PC-9 (cell line): ENCODE measurements at regions not wholly inside any gene's neighbourhood (a gene's known extent, or its start where the extent isn't known, plus 50 kb on each side); places are given as distances from the start of the nearest gene placed in this dataset.

Source experiments
- EZH2 ChIP-seq: fragments of 200-600 bp; sonication (generic); IDR thresholded peaks from 2 replicates; pipeline ENCODE4 v1.8.0; 2017; ENCODE audit warnings: antibody characterized with exemption, low read depth
- TF ChIP-seq, protein P1 (sequence below): fragments of 200-600 bp; sonication (generic); conservative IDR thresholded peaks from 2 replicates; pipeline ENCODE4 v1.6.1; 2017; ENCODE audit warnings: mixed run types, antibody characterized with exemption, mild to moderate bottlenecking, moderate library complexity

DNA sequence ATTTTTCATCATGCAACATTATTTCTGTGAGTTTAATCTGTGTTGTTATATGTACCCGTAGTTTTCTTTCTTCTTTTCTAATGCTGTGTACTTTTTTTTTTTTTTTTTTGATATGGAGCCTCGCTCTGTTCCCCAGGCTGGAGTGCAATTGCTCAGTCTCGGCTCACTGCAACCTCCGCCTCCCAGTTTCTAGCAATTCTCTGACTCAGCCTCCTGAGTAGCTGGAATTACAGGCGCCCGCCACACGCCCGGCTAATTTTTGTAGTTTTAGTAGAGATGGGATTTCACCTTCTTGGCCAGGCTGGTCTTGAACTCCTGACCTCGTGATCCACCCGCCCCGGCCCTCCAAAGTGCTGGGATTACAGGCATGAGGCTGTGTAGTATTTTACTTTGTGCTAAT, 155.4 kb downstream of the GALR1 start:
- no peak for TF ChIP-seq EZH2
- TF ChIP-seq, protein P1, sequence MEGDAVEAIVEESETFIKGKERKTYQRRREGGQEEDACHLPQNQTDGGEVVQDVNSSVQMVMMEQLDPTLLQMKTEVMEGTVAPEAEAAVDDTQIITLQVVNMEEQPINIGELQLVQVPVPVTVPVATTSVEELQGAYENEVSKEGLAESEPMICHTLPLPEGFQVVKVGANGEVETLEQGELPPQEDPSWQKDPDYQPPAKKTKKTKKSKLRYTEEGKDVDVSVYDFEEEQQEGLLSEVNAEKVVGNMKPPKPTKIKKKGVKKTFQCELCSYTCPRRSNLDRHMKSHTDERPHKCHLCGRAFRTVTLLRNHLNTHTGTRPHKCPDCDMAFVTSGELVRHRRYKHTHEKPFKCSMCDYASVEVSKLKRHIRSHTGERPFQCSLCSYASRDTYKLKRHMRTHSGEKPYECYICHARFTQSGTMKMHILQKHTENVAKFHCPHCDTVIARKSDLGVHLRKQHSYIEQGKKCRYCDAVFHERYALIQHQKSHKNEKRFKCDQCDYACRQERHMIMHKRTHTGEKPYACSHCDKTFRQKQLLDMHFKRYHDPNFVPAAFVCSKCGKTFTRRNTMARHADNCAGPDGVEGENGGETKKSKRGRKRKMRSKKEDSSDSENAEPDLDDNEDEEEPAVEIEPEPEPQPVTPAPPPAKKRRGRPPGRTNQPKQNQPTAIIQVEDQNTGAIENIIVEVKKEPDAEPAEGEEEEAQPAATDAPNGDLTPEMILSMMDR: no peak
